Keratinocyte (primary cell): ENCODE measurements at regions not wholly inside any gene's neighbourhood (a gene's known extent, or its start where the extent isn't known, plus 50 kb on each side); places are given as distances from the start of the nearest gene placed in this dataset.

Source experiments
- DNase-seq: peaks from one replicate; pipeline ENCODE4 v3.0.0-alpha.2; 2011; ENCODE audit warnings: low read depth, missing footprints, low spot score
- FAIRE-seq: peaks from 2 replicates; lab custom pipeline; 2011; peaks lifted over from hg19 to GRCh38; lab: Jason Lieb, UNC
- H2AFZ ChIP-seq: 2 replicates; pipeline ENCODE4 v1.6.0; 2012; ENCODE audit warnings: low read length, control low read depth, inconsistent platforms; ENCODE audit not compliant: control insufficient read depth
- H3K27ac ChIP-seq: 2 replicates; pipeline ENCODE4 v1.5.1; 2011; ENCODE audit warnings: low read length; ENCODE audit not compliant: control insufficient read depth, insufficient read depth
- H3K27me3 ChIP-seq: 3 replicates; pipeline ENCODE4 v1.6.0; 2011; ENCODE audit warnings: low read length; ENCODE audit not compliant: control insufficient read depth, insufficient read depth; ENCODE audit errors: extremely low read depth
- H3K36me3 ChIP-seq, 2 experiments: 2 replicates in 1 of 2; 3 replicates in 1 of 2; pipeline ENCODE4 v1.5.1; 2011; ENCODE audit warnings: low read length in 2 of 2, mild to moderate bottlenecking in 1 of 2; ENCODE audit not compliant: control insufficient read depth in 2 of 2, insufficient read depth in 2 of 2; ENCODE audit errors: extremely low read depth in 1 of 2
- H3K4me1 ChIP-seq: 3 replicates; pipeline ENCODE4 v1.5.1; 2011; ENCODE audit warnings: low read length; ENCODE audit not compliant: control insufficient read depth, insufficient read depth; ENCODE audit errors: extremely low read depth
- H3K4me2 ChIP-seq: 3 replicates; pipeline ENCODE4 v1.6.0; 2011; ENCODE audit warnings: low read depth, low read length; ENCODE audit not compliant: control insufficient read depth, insufficient read depth; ENCODE audit errors: extremely low read depth
- H3K4me3 ChIP-seq, 3 experiments: fragments of 200-600 bp in 1 of 3; sonication (generic) in 1 of 3; 2 replicates in 2 of 3; 3 replicates in 1 of 3; pipeline ENCODE4 v1.5.1; 2011 to 2016; ENCODE audit warnings: low read length in 3 of 3, mild to moderate bottlenecking in 3 of 3, control low read depth in 2 of 3, inconsistent platforms in 1 of 3, low read depth in 1 of 3, mixed read lengths in 1 of 3, mixed run types in 1 of 3, moderate library complexity in 1 of 3; ENCODE audit not compliant: control insufficient read depth in 2 of 3, insufficient read depth in 2 of 3; ENCODE audit errors: extremely low read depth in 1 of 3
- H3K79me2 ChIP-seq: 2 replicates; pipeline ENCODE4 v1.6.0; 2012; ENCODE audit warnings: low read length; ENCODE audit not compliant: control insufficient read depth, insufficient read depth
- H3K9ac ChIP-seq: 3 replicates; pipeline ENCODE4 v1.6.0; 2011; ENCODE audit warnings: low read length; ENCODE audit not compliant: control insufficient read depth, insufficient read depth; ENCODE audit errors: extremely low read depth
- H3K9me1 ChIP-seq: 3 replicates; pipeline ENCODE4 v1.6.0; 2011; ENCODE audit warnings: low read length; ENCODE audit not compliant: control insufficient read depth, insufficient read depth; ENCODE audit errors: extremely low read depth
- H3K9me3 ChIP-seq: 2 replicates; pipeline ENCODE4 v1.5.1; 2012; ENCODE audit warnings: low read depth, low read length; ENCODE audit not compliant: control insufficient read depth
- H4K20me1 ChIP-seq: 3 replicates; pipeline ENCODE4 v1.6.0; 2011; ENCODE audit warnings: low read length; ENCODE audit not compliant: control insufficient read depth, insufficient read depth; ENCODE audit errors: extremely low read depth
- EZH2 ChIP-seq: IDR thresholded peaks from one replicate; pipeline ENCODE4 v1.6.1; 2012; ENCODE audit warnings: inconsistent platforms, mild to moderate bottlenecking, low read length, moderate library complexity
- dilution Hi-C: fragments of 300-500 bp; cut with MboI; formaldehyde crosslinking; loops from one replicate; pipeline ENCODE4 v1.7.0; 2020; ENCODE audit warnings: low sequenced_read_pairs; ENCODE audit not compliant: extremely low pct_ligation_motif_present
- TF ChIP-seq, protein P1 (sequence below), 3 experiments: IDR thresholded peaks in 1 of 3; conservative IDR thresholded peaks in 1 of 3; optimal IDR thresholded peaks in 1 of 3; 2 replicates in 2 of 3; 3 replicates in 1 of 3; pipeline versions ENCODE3 to v1.5.1; 2011; ENCODE audit warnings: low read length in 3 of 3, mild to moderate bottlenecking in 3 of 3, moderate library complexity in 2 of 3, control low read depth in 1 of 3, inconsistent platforms in 1 of 3; ENCODE audit not compliant: insufficient read depth in 2 of 3; ENCODE audit errors: extremely low read depth in 1 of 3

GRCh38 chr4:79650794-79651431, 242.9 kb upstream of the GK2 start:
- TF ChIP-seq, protein P1, sequence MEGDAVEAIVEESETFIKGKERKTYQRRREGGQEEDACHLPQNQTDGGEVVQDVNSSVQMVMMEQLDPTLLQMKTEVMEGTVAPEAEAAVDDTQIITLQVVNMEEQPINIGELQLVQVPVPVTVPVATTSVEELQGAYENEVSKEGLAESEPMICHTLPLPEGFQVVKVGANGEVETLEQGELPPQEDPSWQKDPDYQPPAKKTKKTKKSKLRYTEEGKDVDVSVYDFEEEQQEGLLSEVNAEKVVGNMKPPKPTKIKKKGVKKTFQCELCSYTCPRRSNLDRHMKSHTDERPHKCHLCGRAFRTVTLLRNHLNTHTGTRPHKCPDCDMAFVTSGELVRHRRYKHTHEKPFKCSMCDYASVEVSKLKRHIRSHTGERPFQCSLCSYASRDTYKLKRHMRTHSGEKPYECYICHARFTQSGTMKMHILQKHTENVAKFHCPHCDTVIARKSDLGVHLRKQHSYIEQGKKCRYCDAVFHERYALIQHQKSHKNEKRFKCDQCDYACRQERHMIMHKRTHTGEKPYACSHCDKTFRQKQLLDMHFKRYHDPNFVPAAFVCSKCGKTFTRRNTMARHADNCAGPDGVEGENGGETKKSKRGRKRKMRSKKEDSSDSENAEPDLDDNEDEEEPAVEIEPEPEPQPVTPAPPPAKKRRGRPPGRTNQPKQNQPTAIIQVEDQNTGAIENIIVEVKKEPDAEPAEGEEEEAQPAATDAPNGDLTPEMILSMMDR (optimal IDR thresholded peaks at IDR 0.05 in 1 of 3, IDR thresholded peaks at IDR 0.05 in 1 of 3, conservative IDR thresholded peaks at IDR 0.05 in 1 of 3; ENCODE audit: extremely low read depth in 1 of 3, insufficient read depth in 2 of 3, low read length in 3 of 3), result no peak
- no peak for TF ChIP-seq EZH2
- peak overlapping the region; percentile 88 for H2AFZ ChIP-seq
- no peaks in the 10 kb centered on the region for H3K36me3 ChIP-seq
- dilution Hi-C loops, result no loop called here
- H3K4me2 ChIP-seq, result peak overlapping the region; percentile 89
- peak; percentile 90 for FAIRE-seq
- H3K4me3 ChIP-seq, result peak overlapping the region in 2 of 3 experiments; percentile 48 to 60
- peak overlapping the region; percentile 38 for H3K9ac ChIP-seq
- H3K4me1 ChIP-seq, result peaks cover 22% of the 10 kb centered on the region
- DNase-seq, result peak; percentile 26
- no peaks in the 10 kb centered on the region for H3K27me3 ChIP-seq
- H3K9me1 ChIP-seq, result no peaks in the 10 kb centered on the region
- H3K79me2 ChIP-seq, result no peaks in the 10 kb centered on the region
- peak overlapping the region; percentile 85 for H3K27ac ChIP-seq
- H3K9me3 ChIP-seq, result no peaks in the 10 kb centered on the region
- no peaks in the 10 kb centered on the region for H4K20me1 ChIP-seq

- DNase-seq, result no peak
- Histone ChIP-seq H3K9me1 (no peaks in the 10 kb centered on the region), H3K27ac (peak overlapping the region; percentile 56), H2AFZ (peak overlapping the region; percentile 20), H3K4me3 (peak overlapping the region in 1 of 3 experiments; percentile 39), H3K36me3 (no peaks in the 10 kb centered on the region), H3K9ac (no peak overlapping the region), H3K79me2 (no peaks in the 10 kb centered on the region), H3K4me1 (peaks cover 22% of the 10 kb centered on the region), H4K20me1 (no peaks in the 10 kb centered on the region), H3K9me3 (no peaks in the 10 kb centered on the region), H3K4me2 (peak overlapping the region; percentile 45), H3K27me3 (no peaks in the 10 kb centered on the region)
- no peak for FAIRE-seq
- dilution Hi-C loops, result no loop called here
- TF ChIP-seq, protein P1 (optimal IDR thresholded peaks at IDR 0.05 in 1 of 3, IDR thresholded peaks at IDR 0.05 in 1 of 3, conservative IDR thresholded peaks at IDR 0.05 in 1 of 3; ENCODE audit: extremely low read depth in 1 of 3, insufficient read depth in 2 of 3, low read length in 3 of 3), result no peak
- no peak for TF ChIP-seq EZH2
Measured at GRCh38 chr4:79650217-79650616, 242.2 kb upstream of the GK2 start.
